HG03378 (cell line): ENCODE measurements at regions not wholly inside any gene's neighbourhood (a gene's known extent, or its start where the extent isn't known, plus 50 kb on each side); places are given as distances from the start of the nearest gene placed in this dataset.
"Not testable (repeated sequence)": the region's sequence is repeated elsewhere in the genome, so short reads cannot be mapped to it uniquely, and the experiment has no call there.

Experiments used
- ATAC-seq: cut with Tn5 transposase; IDR thresholded peaks from one replicate; pipeline ENCODE4 v1.9.1; 2021; ENCODE audit warnings: mild to moderate bottlenecking, moderate library complexity; ENCODE audit not compliant: unreplicated experiment

DNA sequence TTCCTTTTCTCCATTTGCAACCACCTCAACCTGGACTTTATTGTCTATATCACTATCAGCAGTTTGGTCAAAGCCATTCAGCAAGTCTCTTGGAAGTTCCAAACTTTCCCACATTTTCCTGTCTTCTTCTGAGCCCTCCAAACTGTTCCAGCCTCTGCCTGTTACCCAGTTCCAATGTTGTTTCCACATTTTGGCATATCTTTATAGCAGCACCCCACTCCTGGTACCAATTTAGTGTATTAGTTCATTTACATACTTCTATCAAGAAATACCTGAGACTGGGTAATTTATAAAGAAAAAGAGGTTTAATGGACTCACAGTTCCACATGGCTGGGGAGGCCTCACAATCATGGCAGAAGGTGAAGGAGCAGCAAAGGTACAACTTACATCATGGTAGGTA is 90.4 kb upstream of the NETO1 start:
- not testable (repeated sequence) for ATAC-seq

GRCh38 chr18:72948439-72948838 is 80.7 kb upstream of the NETO1 start:
- ATAC-seq: no peak

GRCh38 chr18:72942766-72943165 is 75.0 kb upstream of the NETO1 start:
- no peak for ATAC-seq

DNA sequence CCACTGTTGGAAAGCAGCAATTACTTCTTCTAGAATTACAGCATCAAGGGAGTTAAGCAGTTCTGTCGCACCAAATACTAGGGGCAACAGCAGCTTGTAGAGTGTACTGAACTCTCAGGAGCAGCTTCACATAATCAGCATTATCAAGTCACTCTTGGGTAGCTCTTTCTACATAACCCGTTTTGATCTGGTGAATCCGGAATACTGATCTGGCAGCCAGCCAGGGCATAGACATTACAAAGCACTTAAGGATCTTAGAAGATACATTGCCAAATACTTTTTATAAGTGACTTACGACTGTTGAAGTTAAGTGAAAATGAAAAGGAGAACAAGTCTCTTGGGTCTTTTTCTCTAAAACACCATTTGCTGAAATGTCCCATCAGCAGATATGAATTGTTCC is 73.2 kb upstream of the NETO1 start:
- no peak for ATAC-seq

DNA sequence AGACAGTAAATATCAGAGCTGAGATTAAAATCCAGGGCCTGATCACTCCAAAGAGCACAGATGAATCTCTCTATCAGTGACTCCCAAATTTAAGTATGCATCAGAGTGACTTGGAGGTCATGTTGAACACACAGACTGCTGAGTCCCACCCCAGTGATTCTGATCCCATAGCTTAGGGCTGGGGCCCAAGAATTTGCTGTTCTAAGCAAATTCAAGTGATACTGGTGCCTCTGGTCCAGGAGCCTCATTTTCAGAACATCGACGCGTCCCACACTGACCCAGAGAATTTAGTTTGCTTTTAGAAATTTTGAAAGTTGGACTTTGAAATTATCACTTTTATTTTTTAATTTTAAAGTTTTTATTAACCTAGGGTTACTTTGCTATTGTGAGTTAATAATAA is 72.7 kb upstream of the NETO1 start:
- ATAC-seq: no peak

GRCh38 chr18:72935744-72936143 is 68.0 kb upstream of the NETO1 start:
- ATAC-seq: no peak

- no peak for ATAC-seq
These were observed 55.1 kb upstream of the NETO1 start for GRCh38 chr18:72922895-72923294.
